ENCODE measurements at regions not wholly inside any gene's neighbourhood (a gene's known extent, or its start where the extent isn't known, plus 50 kb on each side); places are given as distances from the start of the nearest gene placed in this dataset.

- TF ChIP-seq RAD21 (IDR thresholded peaks at IDR 0.05; ENCODE audit: low read length) (no peak), EZH2phosphoT487 (IDR thresholded peaks at IDR 0.05; ENCODE audit: borderline replicate concordance, low read depth) (no peak), RFX5 (IDR thresholded peaks at IDR 0.05; ENCODE audit: low read length) (no peak), RCOR1 (IDR thresholded peaks at IDR 0.05; ENCODE audit: low read length) (no peak), YY1 (IDR thresholded peaks at IDR 0.05; ENCODE audit: low read depth) (no peak), TAF1 (IDR thresholded peaks at IDR 0.05; ENCODE audit: borderline replicate concordance, low read depth, low read length) (no peak), MXI1 (IDR thresholded peaks at IDR 0.05; ENCODE audit: low read depth, low read length) (no peak), POLR2AphosphoS5 (IDR thresholded peaks at IDR 0.05; ENCODE audit: low read depth, low read length) (no peak), GABPA (IDR thresholded peaks at IDR 0.05; ENCODE audit: low read depth) (no peak), EP300 (IDR thresholded peaks at IDR 0.05; ENCODE audit: borderline replicate concordance in 1 of 2, low read depth in 1 of 2, low read length in 1 of 2) (no peak), SIN3A (IDR thresholded peaks at IDR 0.05; ENCODE audit: borderline replicate concordance, low read depth, low read length) (no peak)
- TF ChIP-seq, protein P1, sequence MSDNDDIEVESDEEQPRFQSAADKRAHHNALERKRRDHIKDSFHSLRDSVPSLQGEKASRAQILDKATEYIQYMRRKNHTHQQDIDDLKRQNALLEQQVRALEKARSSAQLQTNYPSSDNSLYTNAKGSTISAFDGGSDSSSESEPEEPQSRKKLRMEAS (IDR thresholded peaks at IDR 0.05; ENCODE audit: low read depth), result no peak
- TF ChIP-seq, protein P2, sequence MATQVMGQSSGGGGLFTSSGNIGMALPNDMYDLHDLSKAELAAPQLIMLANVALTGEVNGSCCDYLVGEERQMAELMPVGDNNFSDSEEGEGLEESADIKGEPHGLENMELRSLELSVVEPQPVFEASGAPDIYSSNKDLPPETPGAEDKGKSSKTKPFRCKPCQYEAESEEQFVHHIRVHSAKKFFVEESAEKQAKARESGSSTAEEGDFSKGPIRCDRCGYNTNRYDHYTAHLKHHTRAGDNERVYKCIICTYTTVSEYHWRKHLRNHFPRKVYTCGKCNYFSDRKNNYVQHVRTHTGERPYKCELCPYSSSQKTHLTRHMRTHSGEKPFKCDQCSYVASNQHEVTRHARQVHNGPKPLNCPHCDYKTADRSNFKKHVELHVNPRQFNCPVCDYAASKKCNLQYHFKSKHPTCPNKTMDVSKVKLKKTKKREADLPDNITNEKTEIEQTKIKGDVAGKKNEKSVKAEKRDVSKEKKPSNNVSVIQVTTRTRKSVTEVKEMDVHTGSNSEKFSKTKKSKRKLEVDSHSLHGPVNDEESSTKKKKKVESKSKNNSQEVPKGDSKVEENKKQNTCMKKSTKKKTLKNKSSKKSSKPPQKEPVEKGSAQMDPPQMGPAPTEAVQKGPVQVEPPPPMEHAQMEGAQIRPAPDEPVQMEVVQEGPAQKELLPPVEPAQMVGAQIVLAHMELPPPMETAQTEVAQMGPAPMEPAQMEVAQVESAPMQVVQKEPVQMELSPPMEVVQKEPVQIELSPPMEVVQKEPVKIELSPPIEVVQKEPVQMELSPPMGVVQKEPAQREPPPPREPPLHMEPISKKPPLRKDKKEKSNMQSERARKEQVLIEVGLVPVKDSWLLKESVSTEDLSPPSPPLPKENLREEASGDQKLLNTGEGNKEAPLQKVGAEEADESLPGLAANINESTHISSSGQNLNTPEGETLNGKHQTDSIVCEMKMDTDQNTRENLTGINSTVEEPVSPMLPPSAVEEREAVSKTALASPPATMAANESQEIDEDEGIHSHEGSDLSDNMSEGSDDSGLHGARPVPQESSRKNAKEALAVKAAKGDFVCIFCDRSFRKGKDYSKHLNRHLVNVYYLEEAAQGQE (IDR thresholded peaks at IDR 0.05; ENCODE audit: low read depth, low read length), result no peak
- TF ChIP-seq, protein P3, sequence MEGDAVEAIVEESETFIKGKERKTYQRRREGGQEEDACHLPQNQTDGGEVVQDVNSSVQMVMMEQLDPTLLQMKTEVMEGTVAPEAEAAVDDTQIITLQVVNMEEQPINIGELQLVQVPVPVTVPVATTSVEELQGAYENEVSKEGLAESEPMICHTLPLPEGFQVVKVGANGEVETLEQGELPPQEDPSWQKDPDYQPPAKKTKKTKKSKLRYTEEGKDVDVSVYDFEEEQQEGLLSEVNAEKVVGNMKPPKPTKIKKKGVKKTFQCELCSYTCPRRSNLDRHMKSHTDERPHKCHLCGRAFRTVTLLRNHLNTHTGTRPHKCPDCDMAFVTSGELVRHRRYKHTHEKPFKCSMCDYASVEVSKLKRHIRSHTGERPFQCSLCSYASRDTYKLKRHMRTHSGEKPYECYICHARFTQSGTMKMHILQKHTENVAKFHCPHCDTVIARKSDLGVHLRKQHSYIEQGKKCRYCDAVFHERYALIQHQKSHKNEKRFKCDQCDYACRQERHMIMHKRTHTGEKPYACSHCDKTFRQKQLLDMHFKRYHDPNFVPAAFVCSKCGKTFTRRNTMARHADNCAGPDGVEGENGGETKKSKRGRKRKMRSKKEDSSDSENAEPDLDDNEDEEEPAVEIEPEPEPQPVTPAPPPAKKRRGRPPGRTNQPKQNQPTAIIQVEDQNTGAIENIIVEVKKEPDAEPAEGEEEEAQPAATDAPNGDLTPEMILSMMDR (IDR thresholded peaks at IDR 0.05), result no peak
Observed at GRCh38 chr20:51230727-51231126, 207.8 kb upstream of the KCNG1 start.

All from SK-N-SH (cell line).